HepG2 (cell line): ENCODE measurements at regions not wholly inside any gene's neighbourhood (a gene's known extent, or its start where the extent isn't known, plus 50 kb on each side); places are given as distances from the start of the nearest gene placed in this dataset.

Experiments
- POLR2A ChIP-seq, 2 experiments: IDR thresholded peaks; 2 replicates each; pipeline ENCODE4 v1.6.1; 2011; ENCODE audit warnings: low read depth in 2 of 2, low read length in 2 of 2, mild to moderate bottlenecking in 1 of 2, moderate library complexity in 1 of 2; ENCODE audit not compliant: insufficient read depth in 1 of 2
- SATB2 ChIP-seq: sonication (generic); formaldehyde crosslinking; IDR thresholded peaks from 2 replicates; pipeline ENCODE4 v1.5.0; 2020; ENCODE audit warnings: missing genetic modification reagents
- TEAD2 ChIP-seq: sonication (generic); formaldehyde crosslinking; IDR thresholded peaks from 2 replicates; pipeline ENCODE4 v1.9.0; 2021; ENCODE audit warnings: missing genetic modification reagents
- XBP1 ChIP-seq: sonication (generic); formaldehyde crosslinking; IDR thresholded peaks from 2 replicates; pipeline ENCODE4 v1.5.0; 2020; ENCODE audit warnings: missing genetic modification reagents
- ZBTB40 ChIP-seq, 2 experiments: fragments of 450-650 bp in 1 of 2; sonication (generic) in 1 of 2; formaldehyde crosslinking in 1 of 2; IDR thresholded peaks; 2 replicates each; pipeline versions ENCODE4 v1.6.1 to v1.8.0; 2016 to 2022; ENCODE audit warnings: antibody characterized with exemption in 1 of 2, mild to moderate bottlenecking in 1 of 2, missing genetic modification reagents in 1 of 2
- ZNF574 ChIP-seq: sonication (generic); formaldehyde crosslinking; IDR thresholded peaks from 2 replicates; pipeline ENCODE4 v1.4.0; 2020; ENCODE audit warnings: missing genetic modification reagents

GRCh38 chr4:72993876-72994275 is 75.6 kb downstream of the COX18 start (continued):
- TF ChIP-seq ZNF574 (CRISPR knock-in tag), result no peak
- no peak for TF ChIP-seq POLR2A (IDR thresholded peaks at IDR 0.05; ENCODE audit: insufficient read depth in 1 of 2, low read depth in 2 of 2, low read length in 2 of 2)
- TF ChIP-seq TEAD2 (CRISPR knock-in tag), result no peak
- TF ChIP-seq XBP1, result no peak
- TF ChIP-seq SATB2, result no peak
- no peak for TF ChIP-seq ZBTB40 (IDR thresholded peaks at IDR 0.05)
- TF ChIP-seq ZBTB40 (CRISPR knock-in tag; IDR thresholded peaks at IDR 0.05), result no peak
